WERI-Rb-1 (cell line): ENCODE measurements at regions not wholly inside any gene's neighbourhood (a gene's known extent, or its start where the extent isn't known, plus 50 kb on each side); places are given as distances from the start of the nearest gene placed in this dataset.

Experiments
- DNase-seq: peaks from one replicate; pipeline ENCODE4 v3.0.0-alpha.2; 2020
- H3K27ac ChIP-seq: fragments of 250-450 bp; sonication (Bioruptor Pico); 2 replicates; pipeline ENCODE4 v1.5.1; 2020; ENCODE audit warnings: mild to moderate bottlenecking, moderate library complexity
- H3K27me3 ChIP-seq: fragments of 250-450 bp; sonication (Bioruptor Pico); 2 replicates; pipeline ENCODE4 v1.5.1; 2021; ENCODE audit warnings: mild to moderate bottlenecking, low read depth, moderate library complexity; ENCODE audit not compliant: insufficient read depth, severe bottlenecking
- H3K36me3 ChIP-seq: fragments of 250-450 bp; sonication (Bioruptor Pico); 2 replicates; pipeline ENCODE4 v1.5.1; 2020; ENCODE audit warnings: mild to moderate bottlenecking, moderate library complexity
- H3K4me3 ChIP-seq: 2 replicates; pipeline ENCODE4 v1.5.1; 2011; ENCODE audit warnings: low read depth, mild to moderate bottlenecking, control low read depth, low read length
- H3K9me3 ChIP-seq: fragments of 250-450 bp; sonication (Bioruptor Pico); 2 replicates; pipeline ENCODE4 v1.5.1; 2021; ENCODE audit warnings: mild to moderate bottlenecking, moderate library complexity; ENCODE audit not compliant: severe bottlenecking
- TF ChIP-seq, protein P1 (sequence below): IDR thresholded peaks from 2 replicates; pipeline ENCODE4 v1.5.1; 2011; ENCODE audit warnings: low read depth, mild to moderate bottlenecking, control low read depth, inconsistent platforms, low read length

DNA sequence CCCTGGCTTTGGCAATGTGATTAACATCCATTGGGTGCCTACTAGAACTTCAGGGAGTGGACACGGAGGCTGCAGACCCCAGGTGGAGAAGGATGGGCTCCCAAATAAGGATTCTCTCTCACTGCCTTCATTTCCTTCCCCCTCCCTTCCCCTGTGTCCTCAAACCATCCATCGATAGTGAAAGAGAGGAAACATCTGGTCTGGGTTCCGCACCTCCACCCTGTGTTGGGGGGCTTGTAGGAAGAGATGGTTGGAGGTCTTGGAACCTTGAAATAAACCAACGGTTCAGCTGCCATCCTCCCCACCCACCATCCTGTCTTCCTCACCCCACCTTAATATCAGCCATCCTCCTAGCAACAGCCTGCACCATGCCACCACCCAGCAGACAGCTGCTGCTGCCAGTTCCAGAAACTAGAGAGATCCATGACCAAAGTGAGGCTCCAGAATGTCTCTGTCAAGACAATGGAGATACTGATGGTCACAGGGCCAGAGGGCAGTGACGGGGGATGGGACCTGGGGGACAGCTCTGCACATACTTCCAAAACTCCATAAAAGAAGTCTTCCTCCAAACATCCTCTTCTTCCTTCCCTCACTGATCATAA is 153.1 kb upstream of the CCND2 start:
- Histone ChIP-seq H3K36me3 (no peaks in the 10 kb centered on the region), H3K4me3 (no peak overlapping the region), H3K27me3 (peaks cover 38% of the 10 kb centered on the region), H3K27ac (no peak overlapping the region), H3K9me3 (no peaks in the 10 kb centered on the region)
- TF ChIP-seq, protein P1, sequence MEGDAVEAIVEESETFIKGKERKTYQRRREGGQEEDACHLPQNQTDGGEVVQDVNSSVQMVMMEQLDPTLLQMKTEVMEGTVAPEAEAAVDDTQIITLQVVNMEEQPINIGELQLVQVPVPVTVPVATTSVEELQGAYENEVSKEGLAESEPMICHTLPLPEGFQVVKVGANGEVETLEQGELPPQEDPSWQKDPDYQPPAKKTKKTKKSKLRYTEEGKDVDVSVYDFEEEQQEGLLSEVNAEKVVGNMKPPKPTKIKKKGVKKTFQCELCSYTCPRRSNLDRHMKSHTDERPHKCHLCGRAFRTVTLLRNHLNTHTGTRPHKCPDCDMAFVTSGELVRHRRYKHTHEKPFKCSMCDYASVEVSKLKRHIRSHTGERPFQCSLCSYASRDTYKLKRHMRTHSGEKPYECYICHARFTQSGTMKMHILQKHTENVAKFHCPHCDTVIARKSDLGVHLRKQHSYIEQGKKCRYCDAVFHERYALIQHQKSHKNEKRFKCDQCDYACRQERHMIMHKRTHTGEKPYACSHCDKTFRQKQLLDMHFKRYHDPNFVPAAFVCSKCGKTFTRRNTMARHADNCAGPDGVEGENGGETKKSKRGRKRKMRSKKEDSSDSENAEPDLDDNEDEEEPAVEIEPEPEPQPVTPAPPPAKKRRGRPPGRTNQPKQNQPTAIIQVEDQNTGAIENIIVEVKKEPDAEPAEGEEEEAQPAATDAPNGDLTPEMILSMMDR, result no peak
- DNase-seq, result no peak

DNA sequence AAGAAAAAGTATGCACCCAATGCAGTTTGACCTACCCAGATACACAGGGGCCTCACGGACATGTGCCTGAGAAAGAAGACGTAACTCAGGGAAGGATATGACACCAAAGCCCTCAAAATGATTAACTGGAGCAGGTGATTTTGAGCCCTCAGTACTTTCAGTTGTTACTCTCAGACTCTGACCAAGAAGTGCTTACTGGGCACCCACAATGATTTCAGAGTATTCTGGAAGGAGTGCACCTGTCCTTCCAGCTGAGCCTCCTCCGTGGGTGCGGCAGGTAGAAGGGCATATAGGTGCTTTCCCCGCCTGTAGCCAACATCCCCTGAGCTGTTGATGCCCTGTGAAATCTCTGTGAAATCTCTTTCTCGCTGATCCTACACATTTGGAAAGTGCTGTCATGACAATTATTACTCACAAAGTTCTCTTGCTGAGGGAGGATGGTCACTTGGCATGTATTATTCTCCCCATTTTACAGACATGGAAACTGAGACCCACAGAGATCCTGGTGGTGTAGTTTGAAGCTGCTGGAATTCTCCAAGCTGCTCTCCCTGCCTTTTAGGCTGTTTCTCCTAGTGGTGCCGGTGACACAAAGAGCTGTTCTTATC is 154.3 kb upstream of the CCND2 start:
- TF ChIP-seq, protein P1, result no peak
- Histone ChIP-seq H3K36me3 (no peaks in the 10 kb centered on the region), H3K9me3 (no peaks in the 10 kb centered on the region), H3K27me3 (peaks cover 38% of the 10 kb centered on the region), H3K4me3 (no peak overlapping the region), H3K27ac (no peak overlapping the region)
- DNase-seq, result no peak

DNA sequence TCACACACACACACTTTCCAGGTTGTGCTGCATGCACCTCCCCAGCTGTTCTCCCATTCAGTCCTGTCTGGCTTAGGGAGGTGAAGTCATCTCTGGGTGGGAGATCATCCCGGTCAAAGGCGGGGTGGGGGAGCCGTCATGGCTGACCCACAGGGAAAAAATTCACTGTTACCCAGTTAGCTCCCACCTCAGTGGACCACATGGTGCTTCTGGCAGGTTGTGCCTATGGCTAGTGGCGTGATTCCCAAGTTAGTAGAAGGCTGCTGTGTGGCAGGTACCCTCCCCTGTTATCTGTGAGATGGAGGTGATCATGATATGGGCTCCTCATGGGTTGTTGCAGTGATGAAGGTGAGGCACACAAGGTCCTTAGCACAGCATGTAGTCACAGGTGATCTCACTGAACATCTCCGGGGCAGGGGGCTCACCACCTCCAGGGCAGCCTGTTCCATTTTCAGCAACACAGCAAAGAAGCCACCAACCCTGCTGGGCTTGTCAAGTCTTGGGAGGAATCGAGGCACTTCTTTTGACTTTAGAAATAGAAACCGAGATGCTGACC is 154.9 kb upstream of the CCND2 start:
- DNase-seq, result no peak
- Histone ChIP-seq H3K27me3 (peaks cover 38% of the 10 kb centered on the region), H3K36me3 (no peaks in the 10 kb centered on the region), H3K27ac (no peak overlapping the region), H3K4me3 (no peak overlapping the region), H3K9me3 (no peaks in the 10 kb centered on the region)
- TF ChIP-seq, protein P1, result no peak

DNA sequence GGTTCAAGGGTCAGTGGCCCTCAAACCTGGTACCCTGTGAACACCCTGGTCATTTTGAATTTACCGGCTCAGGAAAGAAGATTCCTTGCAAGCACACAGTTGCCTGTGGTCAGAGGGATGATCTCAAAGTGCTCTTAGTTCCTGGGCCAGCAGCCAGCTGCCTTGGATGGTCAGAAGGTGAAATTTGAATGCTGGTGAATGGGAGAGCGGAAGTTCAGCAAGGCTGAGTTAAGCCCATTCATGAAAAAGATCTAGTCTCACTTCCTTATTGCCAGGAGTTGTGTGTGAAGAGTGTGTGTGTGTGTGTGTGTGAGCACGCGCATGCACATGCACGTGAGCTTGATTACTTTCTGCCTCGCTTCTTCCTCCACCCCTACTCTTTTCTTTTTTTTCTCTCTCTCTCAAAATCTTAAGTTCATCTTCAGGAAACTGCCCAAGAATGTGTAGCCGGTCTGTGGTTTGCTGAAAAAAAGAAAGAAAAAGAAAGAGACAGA is 155.5 kb upstream of the CCND2 start:
- Histone ChIP-seq H3K4me3 (no peak overlapping the region), H3K27ac (no peak overlapping the region), H3K36me3 (no peaks in the 10 kb centered on the region), H3K9me3 (no peaks in the 10 kb centered on the region), H3K27me3 (peaks cover 38% of the 10 kb centered on the region)
- DNase-seq, result no peak
- TF ChIP-seq, protein P1, result no peak

DNA sequence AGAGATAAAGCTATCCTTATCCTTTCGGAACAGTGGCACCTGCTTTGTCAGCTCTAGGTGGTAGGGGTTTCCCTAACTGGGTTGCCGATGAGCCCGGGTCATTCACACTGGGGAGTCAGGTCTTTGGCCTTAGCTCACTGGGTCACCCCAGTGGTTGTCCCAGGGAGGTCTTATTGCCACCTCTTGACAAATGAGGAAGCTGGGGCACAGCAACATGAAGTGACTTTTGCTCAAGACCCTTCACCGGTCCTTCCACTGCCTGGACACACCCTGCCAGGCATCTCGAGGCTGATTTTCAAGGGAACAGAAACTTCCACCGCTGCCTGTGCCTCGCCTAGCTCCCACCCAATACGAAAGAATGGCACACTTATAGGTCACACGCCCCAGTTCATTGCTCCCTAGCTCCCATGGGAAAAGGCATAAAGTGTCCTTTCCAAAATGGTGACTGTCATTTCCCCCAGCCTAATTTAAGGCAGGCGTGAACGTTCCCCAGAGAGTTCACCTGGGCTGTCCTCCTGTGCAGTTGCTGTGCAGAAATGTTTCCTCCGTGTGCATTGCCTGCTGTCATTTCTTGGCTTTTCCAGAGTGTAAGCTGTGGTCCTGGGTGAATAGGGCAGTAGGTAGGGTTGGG is 156.1 kb upstream of the CCND2 start:
- DNase-seq, result no peak
- Histone ChIP-seq H3K27me3 (peaks cover 38% of the 10 kb centered on the region), H3K27ac (no peak overlapping the region), H3K9me3 (no peaks in the 10 kb centered on the region), H3K36me3 (no peaks in the 10 kb centered on the region), H3K4me3 (no peak overlapping the region)
- TF ChIP-seq, protein P1, result no peak
